ENCODE measurements at regions not wholly inside any gene's neighbourhood (a gene's known extent, or its start where the extent isn't known, plus 50 kb on each side); places are given as distances from the start of the nearest gene placed in this dataset.

GRCh38 chr13:76680112-76680511, 206.1 kb downstream of the KCTD12 start:
- Histone ChIP-seq H3K4me1 (ENCODE audit: insufficient read depth, low read length) (no peaks in the 10 kb centered on the region), H3K4me2 (ENCODE audit: insufficient read depth, insufficient read length, low read length) (no peak overlapping the region), H3K27me3 (ENCODE audit: insufficient read depth, low read length) (no peaks in the 10 kb centered on the region), H2BK20ac (ENCODE audit: low read depth, low read length, poor library complexity, severe bottlenecking) (no peak overlapping the region), H2BK120ac (ENCODE audit: low read depth, low read length, poor library complexity, severe bottlenecking) (no peak overlapping the region), H3K4ac (ENCODE audit: low read depth, low read length) (no peak overlapping the region), H4K91ac (ENCODE audit: insufficient read length, low read depth, low read length) (no peak overlapping the region), H3K9ac (ENCODE audit: extremely low read depth, insufficient read length, low read length) (no peak overlapping the region), H4K20me1 (ENCODE audit: control insufficient read depth, insufficient read depth, insufficient read length) (no peaks in the 10 kb centered on the region), H2BK15ac (ENCODE audit: low read depth, low read length) (no peak overlapping the region), H2BK5ac (ENCODE audit: insufficient read length, low read length) (no peak overlapping the region), H3T11ph (ENCODE audit: low read length) (no peak overlapping the region), H3K23me2 (ENCODE audit: insufficient read length, low read depth, low read length, poor library complexity, severe bottlenecking) (no peaks in the 10 kb centered on the region), H2AK5ac (ENCODE audit: insufficient read length, low read length) (no peak overlapping the region), H2BK12ac (ENCODE audit: insufficient read length, low read depth, low read length) (no peak overlapping the region), H4K8ac (replicated peaks; ENCODE audit: insufficient read length, low read depth, low read length) (no peak overlapping the region), H3K23ac (ENCODE audit: insufficient read length, low read depth, low read length) (no peak overlapping the region), H4K5ac (ENCODE audit: insufficient read length, low read depth, low read length) (no peak overlapping the region), H3K18ac (ENCODE audit: insufficient read length, low read depth, low read length) (no peak overlapping the region), H3K79me2 (ENCODE audit: insufficient read depth, low read length) (no peaks in the 10 kb centered on the region), H2AFZ (ENCODE audit: low read length) (no peak overlapping the region), H3K56ac (ENCODE audit: insufficient read length, low read depth, low read length) (no peak overlapping the region), H3K79me1 (ENCODE audit: insufficient read depth, low read depth, low read length, poor library complexity, severe bottlenecking) (no peaks in the 10 kb centered on the region), H3K14ac (ENCODE audit: insufficient read depth, low read length) (no peak overlapping the region), H3K9me3 (ENCODE audit: control insufficient read depth, low read depth, low read length) (no peaks in the 10 kb centered on the region), H3K27ac (ENCODE audit: insufficient read length, low read depth, low read length) (no peak overlapping the region)
- Mint-ChIP-seq H3K4me1 (peaks cover 8 to 9% of the 10 kb centered on the region in 2 experiments), H3K36me3 (ENCODE audit: insufficient read depth in 1 of 3, low read depth in 3 of 3) (no peaks in the 10 kb centered on the region), H3K4me3 (no peak overlapping the region), H3K27ac (no peak overlapping the region), H3K9me3 (no peaks in the 10 kb centered on the region), H3K27me3 (ENCODE audit: low read depth) (no peaks in the 10 kb centered on the region)
- DNase-seq = no peak
- no CpG with 5 or more reads among the region's 2 CpGs for WGBS (ENCODE audit: extremely low coverage, insufficient read length, low lambda C conversion rate)
- no peak for TF ChIP-seq CTCF (conservative IDR thresholded peaks at IDR 0.05)
